H1 (cell line): ENCODE measurements at regions not wholly inside any gene's neighbourhood (a gene's known extent, or its start where the extent isn't known, plus 50 kb on each side); places are given as distances from the start of the nearest gene placed in this dataset.

Experiments used
- BACH1 ChIP-seq: IDR thresholded peaks from 2 replicates; pipeline ENCODE4 v1.6.1; 2012; ENCODE audit warnings: low read length, improper control_type of control experiment
- E2F6 ChIP-seq: IDR thresholded peaks from 2 replicates; pipeline ENCODE4 v1.6.1; 2012; ENCODE audit warnings: inconsistent platforms
- FOSL1 ChIP-seq: IDR thresholded peaks from 2 replicates; pipeline ENCODE4 v1.6.1; 2011; ENCODE audit warnings: mild to moderate bottlenecking, low read depth, low read length, moderate library complexity; ENCODE audit not compliant: insufficient read depth
- JUND ChIP-seq: IDR thresholded peaks from 2 replicates; pipeline ENCODE4 v1.6.1; 2011; ENCODE audit warnings: mild to moderate bottlenecking, improper control_type of control experiment, low read length
- KDM1A ChIP-seq: fragments of 200-600, 300-600 bp; sonication (generic); IDR thresholded peaks from 2 replicates; pipeline ENCODE4 v1.7.1; 2016; ENCODE audit warnings: mild to moderate bottlenecking, low read length, borderline replicate concordance
- KDM5A ChIP-seq: fragments of 200-600 bp; IDR thresholded peaks from 2 replicates; pipeline ENCODE4 v1.7.1; 2012; ENCODE audit warnings: mild to moderate bottlenecking, low read length, inconsistent platforms, mixed read lengths
- PHF8 ChIP-seq: fragments of 200-600 bp; sonication (generic); conservative IDR thresholded peaks from 2 replicates; pipeline ENCODE4 v1.7.1; 2012; ENCODE audit warnings: low read depth, mild to moderate bottlenecking, inconsistent platforms, low read length, moderate library complexity
- SP4 ChIP-seq: IDR thresholded peaks from 2 replicates; pipeline ENCODE4 v1.6.1; 2012; ENCODE audit warnings: low read length, inconsistent platforms
- SUZ12 ChIP-seq: fragments of 200-600 bp; sonication (generic); IDR thresholded peaks from 2 replicates; pipeline ENCODE4 v1.6.1; 2012; ENCODE audit warnings: mild to moderate bottlenecking, inconsistent platforms, low read length, moderate library complexity, mixed read lengths

DNA sequence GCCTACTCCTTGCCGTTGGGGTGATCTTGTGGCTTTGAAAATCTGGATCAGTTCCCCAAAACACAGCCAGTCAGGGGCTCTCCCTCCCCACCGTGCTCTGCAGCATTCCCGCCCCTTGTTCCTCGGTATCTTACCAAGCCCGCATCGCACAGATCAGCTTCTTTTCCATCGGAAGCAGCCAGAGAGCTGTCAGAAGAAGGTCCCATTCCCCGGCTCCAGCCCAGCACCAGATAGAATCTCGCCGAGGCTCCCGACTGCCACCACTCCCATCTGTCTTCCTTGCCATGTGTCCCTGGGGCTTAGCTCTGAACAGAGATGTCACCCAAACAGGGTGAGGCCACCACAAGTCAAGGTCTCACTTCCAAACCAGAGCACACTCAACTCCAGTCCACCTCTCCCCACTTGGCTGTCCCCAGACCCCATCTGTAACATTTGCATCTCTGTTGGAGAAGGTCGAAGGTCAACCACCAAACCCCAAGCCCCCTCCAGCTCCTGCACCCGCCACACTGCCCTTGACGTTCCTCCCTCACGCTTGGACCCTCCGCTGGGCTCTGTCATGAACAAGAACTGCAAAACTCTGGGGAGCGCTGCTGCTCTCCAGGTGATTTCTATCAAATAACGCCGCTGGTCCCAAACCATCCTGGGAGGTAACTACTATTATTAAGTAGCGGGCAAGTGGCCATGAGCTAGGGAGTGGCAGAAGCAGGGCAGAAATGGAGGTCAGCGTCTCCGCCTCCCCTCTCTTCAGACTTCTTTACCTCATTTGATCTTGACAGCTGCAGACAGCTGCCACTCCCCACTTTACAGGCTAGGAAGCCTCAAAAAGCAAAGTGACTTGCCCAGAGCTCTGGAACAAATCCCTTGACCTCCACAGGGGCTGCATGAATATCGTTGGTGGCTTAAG is 70.0 kb upstream of the TAF1B start (continued):
- no peak for TF ChIP-seq SUZ12
- TF ChIP-seq FOSL1, result no peak
- TF ChIP-seq BACH1, result no peak
- no peak for TF ChIP-seq PHF8
- no peak for TF ChIP-seq JUND
- TF ChIP-seq KDM1A, result no peak
- TF ChIP-seq E2F6, result no peak
- TF ChIP-seq KDM5A, result no peak
- TF ChIP-seq SP4, result no peak
